ENCODE measurements at regions not wholly inside any gene's neighbourhood (a gene's known extent, or its start where the extent isn't known, plus 50 kb on each side); places are given as distances from the start of the nearest gene placed in this dataset.

DNA sequence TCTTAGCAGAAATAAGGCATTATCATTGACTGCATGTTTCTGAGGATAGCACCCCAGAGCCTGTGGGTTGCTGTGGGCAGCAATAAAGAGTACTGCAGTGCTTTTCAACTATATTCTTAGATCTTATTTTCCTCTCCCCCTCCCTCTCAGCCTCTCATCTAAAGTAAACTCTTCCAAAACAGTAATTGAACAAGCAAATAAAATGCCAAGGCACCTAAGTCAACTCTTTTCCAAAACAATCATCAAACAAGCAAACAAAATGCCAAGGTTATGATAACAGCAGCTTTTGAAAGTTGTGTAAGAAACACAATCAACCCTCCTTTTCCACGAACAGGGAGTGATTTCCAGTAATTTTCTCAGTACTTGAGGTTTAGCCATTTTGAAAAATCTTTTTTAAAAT is 1542.6 kb downstream of the AACS start:
- no peak for TF ChIP-seq TAF1 (IDR thresholded peaks at IDR 0.05; ENCODE audit: low read depth)
- TF ChIP-seq RAD21 (IDR thresholded peaks at IDR 0.05; ENCODE audit: low read depth) = no peak
- TF ChIP-seq, protein P1, sequence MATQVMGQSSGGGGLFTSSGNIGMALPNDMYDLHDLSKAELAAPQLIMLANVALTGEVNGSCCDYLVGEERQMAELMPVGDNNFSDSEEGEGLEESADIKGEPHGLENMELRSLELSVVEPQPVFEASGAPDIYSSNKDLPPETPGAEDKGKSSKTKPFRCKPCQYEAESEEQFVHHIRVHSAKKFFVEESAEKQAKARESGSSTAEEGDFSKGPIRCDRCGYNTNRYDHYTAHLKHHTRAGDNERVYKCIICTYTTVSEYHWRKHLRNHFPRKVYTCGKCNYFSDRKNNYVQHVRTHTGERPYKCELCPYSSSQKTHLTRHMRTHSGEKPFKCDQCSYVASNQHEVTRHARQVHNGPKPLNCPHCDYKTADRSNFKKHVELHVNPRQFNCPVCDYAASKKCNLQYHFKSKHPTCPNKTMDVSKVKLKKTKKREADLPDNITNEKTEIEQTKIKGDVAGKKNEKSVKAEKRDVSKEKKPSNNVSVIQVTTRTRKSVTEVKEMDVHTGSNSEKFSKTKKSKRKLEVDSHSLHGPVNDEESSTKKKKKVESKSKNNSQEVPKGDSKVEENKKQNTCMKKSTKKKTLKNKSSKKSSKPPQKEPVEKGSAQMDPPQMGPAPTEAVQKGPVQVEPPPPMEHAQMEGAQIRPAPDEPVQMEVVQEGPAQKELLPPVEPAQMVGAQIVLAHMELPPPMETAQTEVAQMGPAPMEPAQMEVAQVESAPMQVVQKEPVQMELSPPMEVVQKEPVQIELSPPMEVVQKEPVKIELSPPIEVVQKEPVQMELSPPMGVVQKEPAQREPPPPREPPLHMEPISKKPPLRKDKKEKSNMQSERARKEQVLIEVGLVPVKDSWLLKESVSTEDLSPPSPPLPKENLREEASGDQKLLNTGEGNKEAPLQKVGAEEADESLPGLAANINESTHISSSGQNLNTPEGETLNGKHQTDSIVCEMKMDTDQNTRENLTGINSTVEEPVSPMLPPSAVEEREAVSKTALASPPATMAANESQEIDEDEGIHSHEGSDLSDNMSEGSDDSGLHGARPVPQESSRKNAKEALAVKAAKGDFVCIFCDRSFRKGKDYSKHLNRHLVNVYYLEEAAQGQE (IDR thresholded peaks at IDR 0.05; ENCODE audit: low read depth) = no peak
- no peak for TF ChIP-seq EP300 (IDR thresholded peaks at IDR 0.05; ENCODE audit: borderline replicate concordance)
- TF ChIP-seq YY1 (IDR thresholded peaks at IDR 0.05; ENCODE audit: low read depth) = no peak
- TF ChIP-seq CEBPB (IDR thresholded peaks at IDR 0.05) = no peak
- TF ChIP-seq, protein P2, sequence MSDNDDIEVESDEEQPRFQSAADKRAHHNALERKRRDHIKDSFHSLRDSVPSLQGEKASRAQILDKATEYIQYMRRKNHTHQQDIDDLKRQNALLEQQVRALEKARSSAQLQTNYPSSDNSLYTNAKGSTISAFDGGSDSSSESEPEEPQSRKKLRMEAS (IDR thresholded peaks at IDR 0.05) = no peak
- no peak for TF ChIP-seq EGR1 (IDR thresholded peaks at IDR 0.05)
- TF ChIP-seq ZBTB7A (IDR thresholded peaks at IDR 0.05; ENCODE audit: low read depth) = no peak
- TF ChIP-seq FOXM1 (IDR thresholded peaks at IDR 0.05; ENCODE audit: borderline replicate concordance, low read depth) = no peak
- TF ChIP-seq, protein P3, sequence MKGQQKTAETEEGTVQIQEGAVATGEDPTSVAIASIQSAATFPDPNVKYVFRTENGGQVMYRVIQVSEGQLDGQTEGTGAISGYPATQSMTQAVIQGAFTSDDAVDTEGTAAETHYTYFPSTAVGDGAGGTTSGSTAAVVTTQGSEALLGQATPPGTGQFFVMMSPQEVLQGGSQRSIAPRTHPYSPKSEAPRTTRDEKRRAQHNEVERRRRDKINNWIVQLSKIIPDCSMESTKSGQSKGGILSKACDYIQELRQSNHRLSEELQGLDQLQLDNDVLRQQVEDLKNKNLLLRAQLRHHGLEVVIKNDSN (IDR thresholded peaks at IDR 0.05) = no peak
- TF ChIP-seq NFIC (IDR thresholded peaks at IDR 0.05) = no peak
- TF ChIP-seq CREB1 (IDR thresholded peaks at IDR 0.05; ENCODE audit: low read depth) = no peak
- TF ChIP-seq TEAD4 (IDR thresholded peaks at IDR 0.05) = no peak
